GM12878 (cell line): ENCODE measurements at regions not wholly inside any gene's neighbourhood (a gene's known extent, or its start where the extent isn't known, plus 50 kb on each side); places are given as distances from the start of the nearest gene placed in this dataset.

ENCODE experiments used
- ATAC-seq: fragments of 200-7000 bp; cut with Tn5 transposase; 3 replicates; pipeline ENCODE4 v1.9.1; 2020; ENCODE audit warnings: mild to moderate bottlenecking, moderate library complexity
- BruUV-seq: library from RNA; stranded (reverse); fragments of 400-500 nt; replicated peaks from 2 replicates; lab custom pipeline; 2021; lab: Mats Ljungman, UMichigan
- CTCF ChIA-PET: fragments of 300-600 bp; sonication (Branson Sonifier 250); formaldehyde crosslinking; extraction: SDS; loops from one replicate; lab custom pipeline; 2021; ENCODE audit warnings: inconsistent platforms; lab: Yijun Ruan, JAX
- POLR2A ChIA-PET: fragments of 350-600 bp; formaldehyde crosslinking; extraction: SDS; loops from one replicate; lab custom pipeline; 2021; ENCODE audit warnings: inconsistent platforms; lab: Charles Lee
- RAD21 ChIA-PET: fragments of 300-600 bp; sonication (Branson Sonifier 250); formaldehyde crosslinking; loops from one replicate; lab custom pipeline; 2023; ENCODE audit warnings: antibody characterized with exemption; ENCODE audit not compliant: unreplicated experiment; lab: Charles Lee
- SMC1A ChIA-PET: fragments of 300-600 bp; sonication (Branson Sonifier 250); formaldehyde crosslinking; loops from one replicate; lab custom pipeline; 2023; ENCODE audit not compliant: unreplicated experiment, uncharacterized antibody; lab: Charles Lee
- DNase-seq: peaks from one replicate; pipeline ENCODE4 v3.0.0-alpha.2; 2011; ENCODE audit warnings: low read depth, low spot score
- FAIRE-seq: peaks from 3 replicates; lab custom pipeline; 2011; peaks lifted over from hg19 to GRCh38; lab: Jason Lieb, UNC
- H2AFZ ChIP-seq: 2 replicates; pipeline ENCODE4 v1.6.0; 2011; ENCODE audit warnings: low read depth, low read length, control low read depth; ENCODE audit not compliant: control insufficient read depth
- H3K27ac ChIP-seq: 2 replicates; pipeline ENCODE4 v1.5.1; 2011; ENCODE audit warnings: control low read depth; ENCODE audit not compliant: control insufficient read depth, insufficient read depth
- H3K27me3 ChIP-seq, 2 experiments: replicated peaks in 1 of 2; 2 replicates each; pipeline versions ENCODE4 v1.6.0 to v1.6.1; 2011; ENCODE audit warnings: low read length in 1 of 2; ENCODE audit not compliant: control insufficient read depth in 2 of 2, insufficient read depth in 2 of 2
- H3K36me3 ChIP-seq, 2 experiments: 2 replicates each; pipeline ENCODE4 v1.5.1; 2011; ENCODE audit warnings: low read length in 1 of 2; ENCODE audit not compliant: control insufficient read depth in 2 of 2, insufficient read depth in 2 of 2
- H3K4me1 ChIP-seq: 2 replicates; pipeline ENCODE4 v1.6.1; 2011; ENCODE audit warnings: mild to moderate bottlenecking, low read length, moderate library complexity, mixed read lengths; ENCODE audit not compliant: control insufficient read depth, insufficient read depth
- H3K4me2 ChIP-seq: 2 replicates; pipeline ENCODE4 v1.6.0; 2011; ENCODE audit warnings: control low read depth; ENCODE audit not compliant: control insufficient read depth, insufficient read depth
- H3K4me3 ChIP-seq: fragments of 200-600 bp; sonication (generic); 2 replicates; pipeline ENCODE4 v1.5.1; 2016
- H3K79me2 ChIP-seq: 2 replicates; pipeline ENCODE4 v1.6.0; 2011; ENCODE audit warnings: low read length; ENCODE audit not compliant: control insufficient read depth, insufficient read depth
- H3K9ac ChIP-seq: 2 replicates; pipeline ENCODE4 v1.8.0; 2011; ENCODE audit warnings: low read length, control low read depth, mixed read lengths; ENCODE audit not compliant: control insufficient read depth, insufficient read depth
- H3K9me3 ChIP-seq: replicated peaks from 3 replicates; pipeline ENCODE4 v1.5.1; 2011; ENCODE audit warnings: mild to moderate bottlenecking, low read length; ENCODE audit not compliant: control insufficient read depth, insufficient read depth
- H4K20me1 ChIP-seq: 2 replicates; pipeline ENCODE4 v1.6.0; 2011; ENCODE audit not compliant: control insufficient read depth, insufficient read depth
- CREM ChIP-seq: IDR thresholded peaks from 2 replicates; pipeline ENCODE4 v1.6.1; 2014; ENCODE audit warnings: antibody characterized with exemption, low read depth
- FOXM1 ChIP-seq: IDR thresholded peaks from 2 replicates; pipeline ENCODE4 v1.6.1; 2012; ENCODE audit warnings: low read depth, mild to moderate bottlenecking, inconsistent platforms, low read length, moderate library complexity
- HDAC6 ChIP-seq: fragments of 200-600 bp; sonication (generic); IDR thresholded peaks from one replicate; pipeline ENCODE4 v1.8.0; 2017; ENCODE audit warnings: antibody characterized with exemption; ENCODE audit not compliant: unreplicated experiment
- SPI1 ChIP-seq: IDR thresholded peaks from 2 replicates; pipeline ENCODE4 v1.6.1; 2011; ENCODE audit warnings: low read depth, mild to moderate bottlenecking, low read length, moderate library complexity, borderline replicate concordance; ENCODE audit not compliant: insufficient read depth
- WGBS: methylation state at CpG from one replicate; pipeline ENCODE4 v1.1.6; 2016; ENCODE audit warnings: low lambda C conversion rate; ENCODE audit not compliant: insufficient replicate concordance, insufficient coverage; ENCODE audit errors: missing lambda C conversion rate; 5-methylcytosine and 5-hydroxymethylcytosine counted together
- in situ Hi-C: fragments of 300-500 bp; cut with MboI; formaldehyde crosslinking; loops from 9 replicates; pipeline ENCODE4 v1.14.3; 2018; ENCODE audit warnings: mixed read lengths
- intact Hi-C: fragments of 100-400 bp; cut with micrococcal nuclease; formaldehyde crosslinking; loops from one replicate; pipeline ENCODE4 v1.14.2; 2022; ENCODE audit not compliant: unreplicated experiment
- TF ChIP-seq, protein P1 (sequence below): fragments of 450-650 bp; IDR thresholded peaks from 2 replicates; pipeline ENCODE4 v1.6.1; 2014; ENCODE audit warnings: mild to moderate bottlenecking
- TF ChIP-seq, protein P2 (sequence below): fragments of 450-650 bp; IDR thresholded peaks from 2 replicates; pipeline ENCODE4 v1.6.1; 2016; ENCODE audit warnings: mild to moderate bottlenecking, moderate library complexity, borderline replicate concordance

DNA sequence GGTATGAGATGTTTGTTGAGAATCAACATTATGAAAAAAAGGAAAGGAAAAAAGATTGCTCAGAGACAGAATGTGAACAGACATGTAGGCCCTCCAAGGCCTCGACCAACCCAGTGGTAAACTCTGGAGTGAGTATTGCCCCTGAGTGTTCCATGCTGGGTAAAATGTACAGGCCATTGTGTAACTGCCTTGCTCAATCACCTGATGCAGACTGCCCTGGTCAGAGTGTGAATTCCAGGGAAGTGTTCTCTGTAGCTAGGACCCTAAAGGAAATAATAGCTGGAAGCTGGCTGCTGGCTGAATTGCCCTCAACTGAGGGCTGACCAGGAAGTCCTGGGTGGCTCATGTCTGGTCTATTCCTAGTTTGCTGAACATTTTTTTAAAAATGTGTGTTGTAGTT is 1081.4 kb upstream of the LRFN5 start:
- DNase-seq = no peak
- TF ChIP-seq, protein P1, sequence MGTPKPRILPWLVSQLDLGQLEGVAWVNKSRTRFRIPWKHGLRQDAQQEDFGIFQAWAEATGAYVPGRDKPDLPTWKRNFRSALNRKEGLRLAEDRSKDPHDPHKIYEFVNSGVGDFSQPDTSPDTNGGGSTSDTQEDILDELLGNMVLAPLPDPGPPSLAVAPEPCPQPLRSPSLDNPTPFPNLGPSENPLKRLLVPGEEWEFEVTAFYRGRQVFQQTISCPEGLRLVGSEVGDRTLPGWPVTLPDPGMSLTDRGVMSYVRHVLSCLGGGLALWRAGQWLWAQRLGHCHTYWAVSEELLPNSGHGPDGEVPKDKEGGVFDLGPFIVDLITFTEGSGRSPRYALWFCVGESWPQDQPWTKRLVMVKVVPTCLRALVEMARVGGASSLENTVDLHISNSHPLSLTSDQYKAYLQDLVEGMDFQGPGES = no peak
- TF ChIP-seq HDAC6 (no peak), CREM (no peak), FOXM1 (no peak), SPI1 (no peak)
- TF ChIP-seq, protein P2, sequence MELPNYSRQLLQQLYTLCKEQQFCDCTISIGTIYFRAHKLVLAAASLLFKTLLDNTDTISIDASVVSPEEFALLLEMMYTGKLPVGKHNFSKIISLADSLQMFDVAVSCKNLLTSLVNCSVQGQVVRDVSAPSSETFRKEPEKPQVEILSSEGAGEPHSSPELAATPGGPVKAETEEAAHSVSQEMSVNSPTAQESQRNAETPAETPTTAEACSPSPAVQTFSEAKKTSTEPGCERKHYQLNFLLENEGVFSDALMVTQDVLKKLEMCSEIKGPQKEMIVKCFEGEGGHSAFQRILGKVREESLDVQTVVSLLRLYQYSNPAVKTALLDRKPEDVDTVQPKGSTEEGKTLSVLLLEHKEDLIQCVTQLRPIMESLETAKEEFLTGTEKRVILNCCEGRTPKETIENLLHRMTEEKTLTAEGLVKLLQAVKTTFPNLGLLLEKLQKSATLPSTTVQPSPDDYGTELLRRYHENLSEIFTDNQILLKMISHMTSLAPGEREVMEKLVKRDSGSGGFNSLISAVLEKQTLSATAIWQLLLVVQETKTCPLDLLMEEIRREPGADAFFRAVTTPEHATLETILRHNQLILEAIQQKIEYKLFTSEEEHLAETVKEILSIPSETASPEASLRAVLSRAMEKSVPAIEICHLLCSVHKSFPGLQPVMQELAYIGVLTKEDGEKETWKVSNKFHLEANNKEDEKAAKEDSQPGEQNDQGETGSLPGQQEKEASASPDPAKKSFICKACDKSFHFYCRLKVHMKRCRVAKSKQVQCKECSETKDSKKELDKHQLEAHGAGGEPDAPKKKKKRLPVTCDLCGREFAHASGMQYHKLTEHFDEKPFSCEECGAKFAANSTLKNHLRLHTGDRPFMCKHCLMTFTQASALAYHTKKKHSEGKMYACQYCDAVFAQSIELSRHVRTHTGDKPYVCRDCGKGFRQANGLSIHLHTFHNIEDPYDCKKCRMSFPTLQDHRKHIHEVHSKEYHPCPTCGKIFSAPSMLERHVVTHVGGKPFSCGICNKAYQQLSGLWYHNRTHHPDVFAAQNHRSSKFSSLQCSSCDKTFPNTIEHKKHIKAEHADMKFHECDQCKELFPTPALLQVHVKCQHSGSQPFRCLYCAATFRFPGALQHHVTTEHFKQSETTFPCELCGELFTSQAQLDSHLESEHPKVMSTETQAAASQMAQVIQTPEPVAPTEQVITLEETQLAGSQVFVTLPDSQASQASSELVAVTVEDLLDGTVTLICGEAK = no peak
- TF ChIP-seq, all 136 proteins: peak for 0

More for the DNA sequence above, 1081.4 kb upstream of the LRFN5 start:
- 0% methylated on average over 1 of the region's 1 CpG for WGBS
- in situ Hi-C loops = no loop called here
- ChIA-PET POLR2A (no interaction called here), CTCF (no interaction called here), RAD21 (no interaction called here), SMC1A (no interaction called here)
- BruUV-seq = no TSS peak
- Histone ChIP-seq H3K4me1 (no peaks in the 10 kb centered on the region), H3K27ac (no peak overlapping the region), H3K79me2 (no peaks in the 10 kb centered on the region), H3K4me3 (no peak overlapping the region), H3K9me3 (no peaks in the 10 kb centered on the region), H3K27me3 (no peaks in the 10 kb centered on the region), H3K36me3 (no peaks in the 10 kb centered on the region), H3K9ac (no peak overlapping the region), H2AFZ (no peak overlapping the region), H3K4me2 (no peak overlapping the region), H4K20me1 (no peaks in the 10 kb centered on the region)
- no peak for FAIRE-seq
- ATAC-seq = no peak
- intact Hi-C loops = no loop called here
